ENCODE measurements at regions not wholly inside any gene's neighbourhood (a gene's known extent, or its start where the extent isn't known, plus 50 kb on each side); places are given as distances from the start of the nearest gene placed in this dataset.
A peak's percentile ranks its signal among the peaks of the same experiment; 100 is the strongest.
"Not testable (repeated sequence)": the region's sequence is repeated elsewhere in the genome, so short reads cannot be mapped to it uniquely, and the experiment has no call there.

DNA sequence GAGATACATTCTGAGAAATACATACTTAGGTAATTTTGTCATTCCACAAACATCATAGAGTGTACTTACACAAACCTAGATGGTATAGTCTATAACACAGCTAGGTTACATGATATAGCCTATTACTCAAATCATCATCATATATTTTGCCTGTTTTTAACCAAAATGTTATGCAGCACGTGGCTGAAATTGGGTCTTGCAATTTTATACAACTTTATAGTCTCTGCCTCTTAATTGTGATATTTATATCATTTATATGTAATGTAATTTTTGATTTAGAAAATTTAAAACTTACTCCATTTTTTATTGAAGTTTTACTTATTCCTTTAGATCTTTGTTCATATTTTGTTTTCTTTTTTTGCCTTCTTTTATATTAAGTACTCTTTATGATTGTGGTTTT lies 350.7 kb upstream of the DCN start:
- no peak for DNase-seq (ENCODE audit: low read depth)

DNA sequence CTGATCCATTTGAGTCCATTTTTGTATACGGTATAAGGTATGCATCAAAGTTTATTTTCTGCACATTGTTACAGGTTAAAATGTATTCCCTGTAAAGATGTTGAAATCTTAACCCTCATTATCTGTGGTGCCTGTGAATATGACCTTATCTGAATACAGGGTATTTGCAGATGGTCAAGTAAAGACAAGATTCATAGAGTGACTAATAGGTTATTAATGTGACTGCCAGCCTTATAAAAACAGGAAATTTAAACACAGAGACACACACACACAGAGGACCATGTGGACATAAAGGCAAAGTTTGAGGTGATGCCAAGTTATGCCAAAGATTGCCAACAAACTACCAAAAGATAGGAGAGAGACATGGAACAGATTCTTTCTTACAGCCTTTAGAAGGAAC lies 347.2 kb upstream of the DCN start:
- DNase-seq (ENCODE audit: low read depth), result peak; percentile 14

DNA sequence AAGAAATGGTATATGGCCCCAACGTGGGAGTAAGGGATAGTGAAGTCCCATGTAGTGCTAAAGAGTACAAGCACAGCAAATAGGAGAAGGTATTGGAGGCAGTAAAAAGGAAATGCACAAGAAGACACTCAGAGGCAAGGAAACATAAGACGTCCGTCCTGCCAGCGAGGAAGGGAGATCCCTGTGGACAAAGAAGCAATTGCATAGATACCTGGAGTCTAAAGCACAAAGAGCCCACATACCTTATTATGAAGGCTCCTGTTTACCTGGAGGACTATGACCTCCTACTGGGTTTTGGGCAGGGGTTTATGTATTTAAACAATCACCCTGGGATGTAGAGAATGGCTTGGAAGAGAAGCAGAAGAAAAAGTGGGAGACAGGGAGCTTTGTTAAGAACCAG lies 341.2 kb upstream of the DCN start:
- no peak for DNase-seq (ENCODE audit: low read depth)

DNA sequence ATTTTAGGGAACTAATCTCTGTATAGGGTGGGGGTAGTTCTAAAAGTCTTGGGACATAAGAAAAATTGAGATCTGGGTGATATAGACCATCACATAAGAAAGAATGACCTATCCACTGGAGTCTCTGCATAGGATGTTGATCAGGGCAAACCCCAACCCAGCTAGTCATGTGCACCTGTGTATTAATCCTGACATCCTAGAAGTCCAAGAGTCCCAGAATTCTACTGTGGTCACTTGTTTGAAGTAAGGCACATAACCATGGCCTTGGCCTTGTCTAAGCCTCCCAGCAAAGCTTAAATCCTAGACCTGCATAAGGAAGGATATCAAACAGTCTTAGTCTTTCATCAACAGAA lies 334.1 kb upstream of the DCN start:
- DNase-seq (ENCODE audit: low read depth), result no peak

DNA sequence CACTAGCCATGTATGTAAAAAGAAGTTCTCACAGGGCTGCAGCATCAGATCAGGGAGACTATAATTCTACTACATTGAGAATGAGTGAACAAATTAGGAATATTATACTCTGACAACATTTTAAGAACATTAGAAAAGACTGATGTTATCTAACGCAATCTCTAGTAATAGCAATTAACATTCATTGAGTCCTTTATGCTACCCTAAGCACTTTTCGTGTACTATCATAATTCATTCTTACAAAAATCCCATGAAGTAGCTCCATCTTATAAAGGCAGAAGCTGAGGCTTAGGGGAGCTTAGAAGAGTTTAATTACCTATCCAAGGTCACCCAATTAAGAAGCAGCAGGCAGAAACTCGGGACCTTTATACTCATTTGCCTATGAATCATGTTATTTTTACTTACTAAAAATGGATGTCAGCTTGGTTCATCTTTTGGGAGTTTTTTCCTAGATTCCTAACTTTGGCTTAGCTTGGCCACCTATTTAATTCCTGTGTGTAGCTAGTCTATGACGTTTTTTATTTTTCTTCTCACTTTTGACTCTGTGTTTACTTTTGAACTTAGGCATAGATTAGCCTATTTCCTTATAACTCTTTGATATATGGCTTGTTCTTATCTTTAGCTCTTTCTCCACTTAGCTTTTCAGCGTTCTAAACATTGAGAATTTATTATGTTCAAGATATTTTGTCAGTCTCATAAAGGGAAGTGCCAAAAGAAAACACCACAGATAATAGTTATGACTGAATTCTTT lies 333.5 kb upstream of the DCN start:
- DNase-seq (ENCODE audit: low read depth), result no peak

DNA sequence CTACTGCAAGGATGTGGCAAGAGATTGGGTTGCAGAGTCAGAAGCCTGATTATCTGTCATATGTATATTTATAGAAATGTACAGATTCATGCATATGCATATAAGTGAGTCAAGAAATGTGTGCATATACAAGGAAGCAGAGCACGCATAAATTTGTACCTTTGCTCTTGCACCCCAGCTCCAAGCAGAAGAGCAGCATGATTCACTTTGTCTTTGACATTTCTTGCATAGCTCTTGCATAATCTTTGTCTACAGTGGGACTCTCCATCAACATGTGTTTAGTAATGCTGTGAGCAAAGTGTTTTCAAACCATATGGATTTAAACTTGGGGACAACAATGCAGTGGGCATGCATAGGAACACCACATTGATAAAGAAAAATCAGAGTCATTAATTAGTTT lies 330.7 kb upstream of the DCN start:
- DNase-seq (ENCODE audit: low read depth), result no peak

DNA sequence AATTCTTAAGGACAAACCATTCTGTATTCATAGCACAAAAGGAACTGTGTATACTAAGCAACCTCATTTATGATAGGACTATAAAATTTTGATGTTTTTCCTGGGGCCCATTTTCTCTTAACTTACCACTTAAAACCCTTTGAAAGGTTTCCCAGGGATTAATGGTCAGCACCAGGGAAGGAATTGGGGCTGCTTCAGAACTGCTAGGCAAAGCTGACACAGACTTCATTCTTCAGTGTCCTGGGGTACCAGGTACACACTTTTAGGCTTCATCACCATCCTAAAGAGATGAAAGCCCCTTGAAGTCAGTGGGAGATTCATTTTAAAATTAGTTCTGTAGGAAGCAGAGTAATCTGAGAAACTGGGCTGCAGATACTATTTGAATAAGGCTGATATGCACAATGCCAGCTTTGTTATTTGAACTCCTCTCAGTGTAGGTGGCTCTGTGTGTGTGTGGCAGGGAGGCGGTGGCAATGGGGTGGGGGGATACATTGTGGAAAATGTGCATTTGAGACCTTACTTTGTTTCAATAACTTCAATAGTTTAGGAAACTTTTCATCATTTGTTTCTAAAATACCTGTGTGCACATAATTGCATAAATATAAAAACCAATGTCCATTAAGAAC lies 329.3 kb upstream of the DCN start:
- no peak for DNase-seq (ENCODE audit: low read depth)

DNA sequence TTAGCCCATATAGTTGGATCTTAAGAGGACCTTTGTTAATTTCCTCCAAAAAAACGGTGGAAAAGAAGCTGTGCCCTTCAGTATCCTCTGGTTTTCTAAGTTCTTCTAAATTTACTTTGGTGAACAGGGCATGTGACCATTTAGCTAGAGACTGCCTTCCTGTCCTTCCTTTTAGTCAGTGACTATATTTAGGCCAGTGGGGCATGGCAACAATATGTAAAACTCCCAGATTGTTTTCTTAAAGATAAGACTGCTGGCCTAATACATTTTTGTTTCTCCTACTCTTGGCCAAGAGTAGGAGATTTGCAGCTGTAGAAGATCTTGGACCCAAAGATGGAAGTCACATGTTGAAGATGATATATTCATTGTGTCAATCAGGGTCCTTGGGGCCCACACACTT lies 325.1 kb upstream of the DCN start:
- no peak for DNase-seq (ENCODE audit: low read depth)

DNA sequence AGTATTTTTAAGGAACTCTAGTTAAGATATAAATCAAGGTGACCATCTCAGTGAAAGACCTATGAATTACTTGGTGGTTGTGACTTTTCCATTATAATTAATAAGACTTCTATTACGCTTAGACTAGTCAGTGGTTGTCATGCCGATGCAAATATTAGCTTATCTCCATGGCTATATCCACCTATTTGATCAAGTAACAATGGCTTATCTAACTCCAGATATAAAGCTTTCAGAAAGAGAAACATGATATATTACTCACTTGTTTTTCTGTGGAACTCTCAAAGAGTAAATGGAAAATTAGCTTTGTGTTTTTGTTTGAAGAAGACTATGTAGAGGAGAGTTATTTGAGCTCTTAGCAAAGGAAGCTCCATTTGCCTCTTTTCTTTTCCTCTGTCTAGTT lies 323.8 kb upstream of the DCN start:
- DNase-seq (ENCODE audit: low read depth), result no peak

DNA sequence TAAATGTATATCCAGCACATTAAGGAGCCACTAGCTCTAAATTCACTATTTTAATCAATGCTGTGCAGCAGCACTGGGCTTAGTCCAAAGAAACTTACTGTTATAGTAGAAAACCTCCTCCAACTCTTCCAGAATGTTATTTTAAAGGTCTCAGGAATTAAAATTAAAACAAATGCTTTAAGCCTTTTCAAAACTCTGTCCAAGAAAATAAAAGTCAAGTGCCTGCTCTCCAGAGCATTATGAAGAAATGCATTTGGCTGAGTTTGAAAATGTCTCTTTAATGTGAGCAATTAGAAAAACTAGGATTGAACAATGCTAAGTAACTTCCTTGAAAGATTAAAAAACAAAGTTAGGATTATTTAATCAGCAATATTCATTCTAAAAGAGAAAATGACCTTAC lies 322.4 kb upstream of the DCN start:
- DNase-seq (ENCODE audit: low read depth), result no peak

DNA sequence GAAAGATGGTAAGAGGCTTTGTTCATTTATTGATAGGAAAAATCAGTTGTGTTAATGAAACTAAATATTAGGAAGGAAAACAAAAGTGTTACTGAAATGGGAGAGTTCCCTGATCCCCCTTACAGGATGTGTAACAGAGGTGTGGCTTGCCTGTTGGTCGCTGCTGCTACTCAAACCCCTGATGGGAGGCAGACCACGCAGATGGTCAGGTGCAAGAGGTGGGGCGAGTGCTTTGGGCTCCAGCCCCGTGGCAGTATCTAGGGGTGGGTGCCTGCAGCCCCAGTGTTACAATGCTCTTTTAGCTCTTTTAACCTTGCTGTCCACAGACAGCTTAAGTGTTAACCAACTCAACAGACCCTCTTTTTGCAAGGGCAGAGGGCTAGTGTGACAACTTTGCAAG lies 319.6 kb upstream of the DCN start:
- no peak for DNase-seq (ENCODE audit: low read depth)

DNA sequence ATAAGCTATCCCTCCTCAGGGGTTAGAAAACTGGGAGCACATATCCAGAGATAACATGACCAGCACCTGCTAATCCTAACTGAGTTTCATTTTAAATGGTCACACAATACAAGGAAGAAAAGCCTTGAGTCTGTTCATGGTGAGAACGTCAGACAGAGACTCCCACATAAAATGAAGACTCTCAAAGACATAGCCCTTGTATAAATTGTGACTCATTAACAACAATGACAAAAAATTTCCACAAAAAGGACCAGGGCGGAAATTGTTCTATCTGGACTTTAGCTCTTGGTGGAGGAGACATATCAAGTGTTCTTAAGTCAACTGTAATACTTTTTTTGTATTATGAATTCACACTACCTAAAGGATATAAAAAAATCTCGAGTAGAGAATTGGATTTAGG lies 313.7 kb upstream of the DCN start:
- no peak for DNase-seq (ENCODE audit: low read depth)

DNA sequence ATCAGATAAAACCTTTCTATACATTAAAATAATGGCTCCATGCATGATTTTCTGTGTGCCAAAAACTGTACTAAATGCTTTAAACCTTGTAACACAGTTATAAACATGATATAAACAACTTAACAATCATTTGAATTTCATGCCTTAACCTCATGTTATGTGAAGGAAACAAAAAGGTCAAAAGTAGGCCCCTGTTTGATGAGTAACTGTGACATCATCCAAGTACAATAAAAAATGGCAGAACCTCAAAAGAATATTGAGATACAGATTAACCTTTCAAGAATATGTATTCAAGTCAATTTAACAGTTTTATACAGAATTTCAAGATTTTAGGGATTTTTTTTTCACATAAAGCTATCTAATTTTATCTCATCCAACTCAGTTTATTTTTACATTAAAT lies 310.7 kb upstream of the DCN start:
- DNase-seq (ENCODE audit: low read depth), result no peak

DNA sequence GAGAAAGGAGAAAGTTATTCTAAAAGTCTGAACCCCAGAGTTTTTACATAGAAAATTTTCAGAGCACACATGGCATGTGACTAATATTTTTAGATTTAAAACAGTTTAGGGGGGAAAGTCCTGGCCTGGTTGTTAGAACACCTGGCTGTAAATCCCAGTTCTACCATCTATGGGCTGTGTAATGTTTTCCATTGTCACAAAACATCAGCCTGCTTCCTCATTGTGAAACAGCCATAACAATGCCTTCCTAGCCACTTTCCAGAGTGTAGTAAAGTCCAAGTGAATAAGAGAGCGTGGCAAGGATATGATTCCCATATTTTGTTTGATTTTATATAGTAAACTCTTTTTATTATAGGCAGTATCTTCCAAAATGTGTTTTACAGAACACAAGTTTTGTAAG lies 310.0 kb upstream of the DCN start:
- DNase-seq (ENCODE audit: low read depth), result no peak

DNA sequence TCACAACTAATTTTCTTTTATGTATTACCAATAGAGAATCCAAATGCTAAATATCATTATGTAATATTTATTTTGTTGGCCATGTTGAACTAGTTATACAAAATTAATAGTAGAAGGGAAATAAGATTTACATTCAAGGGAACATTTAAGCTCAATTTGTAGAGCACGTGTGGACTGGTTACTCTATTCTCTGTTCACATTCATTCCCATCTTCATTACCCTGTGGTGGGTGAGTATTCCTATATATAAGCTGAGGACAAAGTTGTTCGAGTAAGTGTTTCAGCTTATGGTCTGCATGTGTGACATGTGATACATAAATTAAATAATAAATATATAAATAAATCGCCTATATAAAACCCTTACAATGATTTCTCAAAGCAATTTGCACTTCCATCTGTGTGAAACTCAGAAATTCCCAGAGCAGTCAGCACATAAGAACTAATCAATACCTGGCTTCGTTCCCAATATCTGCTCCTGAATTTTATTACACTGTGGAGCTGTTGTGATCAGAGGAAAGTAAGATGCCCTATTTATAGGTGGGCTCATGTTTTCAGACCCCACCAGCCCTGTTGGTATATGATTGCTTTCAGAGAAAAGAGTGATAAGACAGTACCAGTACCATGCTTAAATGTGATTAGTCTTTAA lies 308.2 kb upstream of the DCN start:
- no peak for DNase-seq (ENCODE audit: low read depth)

DNA sequence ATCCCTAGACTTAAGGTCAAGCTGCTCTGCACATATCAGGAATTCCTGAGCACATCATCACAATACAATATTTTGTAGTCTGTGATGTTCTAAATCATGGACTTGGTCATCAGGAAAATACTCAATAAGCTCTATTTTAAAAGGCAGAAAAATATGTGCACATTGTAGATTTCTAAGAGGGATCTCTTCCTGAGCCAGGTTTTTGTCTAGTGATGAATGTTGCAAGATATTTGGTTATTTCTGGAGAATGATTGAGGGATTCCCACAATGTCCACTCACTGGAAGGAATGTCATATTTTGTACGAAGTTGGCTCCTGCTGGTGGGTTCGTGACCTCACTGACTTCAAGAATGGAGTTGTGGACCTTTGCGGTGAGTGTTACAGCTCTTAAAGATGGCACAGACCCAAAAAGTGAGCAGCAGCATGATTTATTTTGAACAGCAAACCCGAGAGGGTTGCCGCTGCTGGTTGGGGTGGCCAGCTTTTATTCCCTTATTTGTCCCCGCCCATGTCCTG lies 300.9 kb upstream of the DCN start:
- DNase-seq (ENCODE audit: low read depth), result no peak

DNA sequence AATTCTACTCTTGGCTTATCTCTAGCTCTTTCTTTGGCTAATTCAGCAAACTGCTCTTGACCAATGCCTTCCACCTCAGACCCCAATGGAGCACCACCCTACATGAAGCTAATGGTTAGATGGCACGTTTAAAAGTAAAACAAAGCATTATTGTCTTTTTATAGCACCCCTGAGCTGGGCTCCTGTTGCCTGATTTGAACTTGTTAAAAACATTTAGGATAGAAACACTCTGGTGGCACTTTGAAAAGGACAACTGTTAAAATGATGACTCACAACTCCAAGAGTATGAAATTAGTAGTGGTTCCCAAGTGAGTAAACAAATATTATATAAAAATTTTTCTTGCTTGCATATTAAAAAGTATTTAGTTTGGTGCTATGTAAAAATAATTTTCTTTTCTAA lies 299.6 kb upstream of the DCN start:
- DNase-seq (ENCODE audit: low read depth), result no peak

DNA sequence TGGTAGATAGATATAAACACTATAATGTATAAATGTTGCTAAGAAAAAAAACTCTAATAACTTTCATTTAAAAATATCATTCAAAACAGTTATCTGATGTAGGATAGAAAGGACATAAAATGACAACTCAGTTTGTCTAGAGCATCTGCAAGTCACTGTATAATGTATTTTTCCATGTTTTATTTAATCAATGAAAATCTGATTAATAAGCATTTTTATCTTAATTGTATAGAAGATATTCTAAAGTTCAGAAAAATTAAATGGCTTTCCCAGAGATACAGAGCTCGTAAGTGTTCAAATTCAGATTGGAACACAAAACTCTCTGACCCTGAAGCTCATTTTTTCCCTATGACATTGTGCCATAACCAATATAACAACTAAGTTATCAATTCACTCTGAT lies 295.9 kb upstream of the DCN start:
- no peak for DNase-seq (ENCODE audit: low read depth)

DNA sequence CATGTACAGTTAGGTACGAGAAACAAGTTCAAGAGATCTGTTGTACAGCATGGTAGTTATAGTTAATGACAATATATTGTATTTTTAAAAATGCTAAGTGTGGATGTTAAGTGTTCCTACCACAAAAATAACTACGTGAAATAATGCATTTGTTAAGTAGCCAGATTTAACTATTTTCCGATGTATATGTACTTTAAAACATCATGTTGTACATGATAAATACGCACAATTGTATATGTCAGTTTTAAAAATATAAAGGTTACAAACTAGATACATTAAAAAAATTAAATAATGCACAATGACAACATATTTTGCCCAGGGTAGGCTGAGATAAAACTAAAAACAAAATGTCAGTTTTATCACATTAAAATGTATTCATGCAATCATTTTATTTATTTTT lies 285.1 kb upstream of the DCN start:
- DNase-seq (ENCODE audit: low read depth), result no peak

DNA sequence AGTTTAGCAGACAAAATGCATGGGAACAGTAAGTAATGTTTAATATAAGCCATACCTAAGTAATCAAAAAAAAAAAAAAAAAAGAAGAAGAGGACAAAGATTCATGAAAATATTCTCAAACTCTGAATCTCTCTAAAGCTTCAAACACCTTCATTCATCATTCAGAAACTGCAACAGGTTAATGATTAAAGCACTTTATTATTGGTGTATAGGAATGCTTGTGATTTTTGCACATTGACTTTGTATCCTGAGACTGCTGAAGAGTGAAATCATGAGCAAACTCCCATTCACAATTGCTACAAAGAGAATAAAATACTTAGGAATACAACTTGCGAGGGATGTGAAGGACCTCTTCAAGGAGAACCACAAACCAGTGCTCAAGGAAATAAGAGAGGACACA lies 278.4 kb upstream of the DCN start:
- DNase-seq (ENCODE audit: low read depth), result no peak

DNA sequence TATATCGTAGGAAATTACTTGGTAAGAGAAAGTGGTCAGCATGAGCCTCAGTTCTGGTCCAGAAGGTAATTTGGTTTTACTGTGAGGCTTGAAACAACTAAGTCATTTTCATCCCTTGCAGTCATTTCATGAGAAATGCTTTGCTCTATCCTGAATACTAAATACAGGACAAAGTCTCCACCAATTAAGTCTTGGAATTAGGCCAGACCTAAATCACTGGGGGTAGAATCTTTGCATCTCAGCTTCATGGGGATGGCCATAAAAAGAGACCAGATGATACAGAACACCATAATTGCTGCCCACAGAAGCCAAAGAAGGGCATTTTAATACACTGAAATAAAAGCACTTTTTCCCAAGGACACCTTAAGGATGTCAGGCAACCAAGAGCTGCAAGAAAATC lies 277.9 kb upstream of the DCN start:
- no peak for DNase-seq (ENCODE audit: low read depth)

DNA sequence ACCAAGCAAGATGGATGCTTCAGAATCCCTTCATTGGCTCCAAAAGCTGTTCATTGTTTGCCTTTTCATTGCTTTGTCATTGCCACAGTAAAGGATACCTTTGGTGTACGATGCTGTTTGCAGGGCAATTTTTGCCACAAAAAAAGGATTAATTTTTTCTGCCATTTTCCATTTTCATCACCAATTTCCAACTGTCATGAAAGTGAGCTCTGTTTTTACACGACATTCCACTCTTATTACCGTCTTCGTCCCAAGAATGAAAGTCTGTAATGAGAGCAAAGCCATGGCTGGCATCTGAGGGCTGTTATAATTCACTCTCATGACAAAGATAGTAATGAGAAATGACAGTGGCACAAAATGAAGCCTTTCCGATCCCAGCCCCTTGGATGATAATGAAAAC lies 272.7 kb upstream of the DCN start:
- DNase-seq (ENCODE audit: low read depth), result no peak

DNA sequence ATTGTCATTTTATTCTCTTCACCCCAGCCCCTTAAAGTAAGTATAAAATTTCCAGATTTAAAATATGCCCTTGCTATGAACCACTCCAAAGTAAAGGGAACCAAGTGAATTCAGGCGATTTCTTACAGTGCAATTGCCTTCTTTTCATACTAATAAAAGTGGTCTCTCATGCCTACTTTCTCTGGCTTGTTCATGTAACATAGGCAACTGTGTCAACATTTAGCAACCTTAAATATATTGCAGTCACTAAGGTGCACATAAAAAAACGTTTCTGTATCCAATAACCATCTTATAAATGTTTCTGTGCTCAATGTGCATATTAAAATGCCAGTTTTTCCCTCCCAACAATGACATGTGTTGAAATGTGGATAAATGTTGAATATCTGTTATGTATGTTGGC lies 271.6 kb upstream of the DCN start:
- no peak for DNase-seq (ENCODE audit: low read depth)

DNA sequence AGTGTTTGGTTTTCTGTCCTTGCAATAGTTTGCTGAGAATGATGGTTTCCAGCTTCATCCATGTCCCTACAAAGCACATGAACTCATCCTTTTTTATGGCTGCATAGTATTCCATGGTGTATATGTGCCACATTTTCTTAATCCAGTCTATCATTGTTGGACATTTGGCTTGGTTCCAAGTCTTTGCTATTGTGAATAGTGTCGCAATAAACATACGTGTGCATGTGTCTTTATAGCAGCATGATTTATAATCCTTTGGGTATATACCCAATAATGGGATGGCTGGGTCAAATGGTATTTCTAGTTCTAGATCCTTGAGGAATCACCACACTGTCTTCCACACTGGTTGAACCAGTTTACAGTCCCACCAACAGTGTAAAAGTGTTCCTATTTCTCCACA lies 269.8 kb upstream of the DCN start:
- not testable (repeated sequence) for DNase-seq (ENCODE audit: low read depth)

Measured in EH (cell line).